ENCODE measurements at regions not wholly inside any gene's neighbourhood (a gene's known extent, or its start where the extent isn't known, plus 50 kb on each side); places are given as distances from the start of the nearest gene placed in this dataset.
"Not testable (repeated sequence)": the region's sequence is repeated elsewhere in the genome, so short reads cannot be mapped to it uniquely, and the experiment has no call there.

DNA sequence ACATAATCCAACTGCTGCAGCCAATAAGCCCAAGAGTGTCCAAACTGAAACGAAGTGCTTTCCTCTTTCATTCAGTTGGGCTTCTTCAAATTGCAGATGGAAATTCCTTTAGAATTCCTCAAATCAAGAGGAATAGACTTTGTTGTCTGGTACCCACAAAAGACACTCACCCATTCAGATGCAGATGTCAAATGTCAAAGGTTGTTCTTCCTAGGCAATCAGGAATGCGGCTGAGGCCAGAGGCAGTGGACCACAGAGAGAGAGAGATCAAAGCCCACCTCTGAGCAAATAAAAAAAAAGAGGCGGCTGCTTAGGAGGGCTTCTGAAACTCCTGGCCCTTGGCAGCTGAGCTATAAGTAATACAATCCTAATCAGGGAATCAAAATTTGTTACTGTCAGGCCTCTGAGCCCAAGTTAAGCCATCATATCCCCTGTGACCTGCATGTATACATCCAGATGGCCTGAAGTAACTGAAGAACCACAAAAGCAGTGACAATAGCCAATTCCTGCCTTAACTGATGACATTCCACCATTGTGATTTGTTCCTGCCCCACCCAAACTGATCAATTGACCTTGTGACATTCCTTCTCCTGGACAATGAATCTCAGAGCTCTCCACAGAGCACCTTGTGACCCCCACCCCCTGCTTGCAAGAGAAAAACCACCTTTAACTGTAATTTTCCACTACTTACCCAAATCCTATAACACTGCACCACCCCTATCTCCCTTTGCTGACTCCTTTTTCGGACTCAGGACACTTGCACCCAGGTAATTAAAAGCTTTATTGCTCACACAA, 303.0 kb upstream of the GJE1 start:
- 57% methylated on average over 4 of the region's 4 CpGs for WGBS
- H3K27me3 ChIP-seq = no peaks in the 10 kb centered on the region
- no peak overlapping the region for H3K4me3 ChIP-seq
- H3K9me3 ChIP-seq = no peaks in the 10 kb centered on the region
- TF ChIP-seq EP300 (IDR thresholded peaks at IDR 0.05) = no peak
- no peak for TF ChIP-seq POLR2A (IDR thresholded peaks at IDR 0.05)
- TF ChIP-seq, protein P1, sequence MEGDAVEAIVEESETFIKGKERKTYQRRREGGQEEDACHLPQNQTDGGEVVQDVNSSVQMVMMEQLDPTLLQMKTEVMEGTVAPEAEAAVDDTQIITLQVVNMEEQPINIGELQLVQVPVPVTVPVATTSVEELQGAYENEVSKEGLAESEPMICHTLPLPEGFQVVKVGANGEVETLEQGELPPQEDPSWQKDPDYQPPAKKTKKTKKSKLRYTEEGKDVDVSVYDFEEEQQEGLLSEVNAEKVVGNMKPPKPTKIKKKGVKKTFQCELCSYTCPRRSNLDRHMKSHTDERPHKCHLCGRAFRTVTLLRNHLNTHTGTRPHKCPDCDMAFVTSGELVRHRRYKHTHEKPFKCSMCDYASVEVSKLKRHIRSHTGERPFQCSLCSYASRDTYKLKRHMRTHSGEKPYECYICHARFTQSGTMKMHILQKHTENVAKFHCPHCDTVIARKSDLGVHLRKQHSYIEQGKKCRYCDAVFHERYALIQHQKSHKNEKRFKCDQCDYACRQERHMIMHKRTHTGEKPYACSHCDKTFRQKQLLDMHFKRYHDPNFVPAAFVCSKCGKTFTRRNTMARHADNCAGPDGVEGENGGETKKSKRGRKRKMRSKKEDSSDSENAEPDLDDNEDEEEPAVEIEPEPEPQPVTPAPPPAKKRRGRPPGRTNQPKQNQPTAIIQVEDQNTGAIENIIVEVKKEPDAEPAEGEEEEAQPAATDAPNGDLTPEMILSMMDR (IDR thresholded peaks at IDR 0.05) = no peak
- TF ChIP-seq POLR2AphosphoS5 (IDR thresholded peaks at IDR 0.05) = no peak
- no peaks in the 10 kb centered on the region for H3K36me3 ChIP-seq
- no peak overlapping the region for H3K27ac ChIP-seq
- H3K4me1 ChIP-seq = no peaks in the 10 kb centered on the region
- no peak for DNase-seq (ENCODE audit: low spot score in 2 of 2)

DNA sequence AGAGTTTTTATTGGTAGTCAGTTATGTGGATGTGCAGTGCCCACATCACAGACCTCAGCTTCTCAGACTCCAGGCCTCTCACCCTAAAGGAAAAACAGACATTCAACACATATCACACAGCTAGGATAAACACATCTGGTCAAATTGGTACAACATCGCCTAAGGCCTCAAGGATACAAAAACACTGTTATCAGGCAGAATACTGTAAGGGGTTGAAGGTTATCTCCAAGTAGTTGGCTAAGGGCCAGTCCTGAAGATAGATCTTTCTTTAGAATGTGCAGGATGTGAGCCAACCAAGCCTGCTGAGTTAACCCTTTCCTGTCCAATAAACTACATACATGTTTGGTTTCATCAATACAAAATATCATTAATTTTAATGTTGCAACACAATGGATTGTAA, 308.4 kb upstream of the GJE1 start:
- no peak for DNase-seq (ENCODE audit: low spot score in 2 of 2)
- H3K9me3 ChIP-seq = no peaks in the 10 kb centered on the region
- no peak for TF ChIP-seq POLR2AphosphoS5 (IDR thresholded peaks at IDR 0.05)
- TF ChIP-seq POLR2A (IDR thresholded peaks at IDR 0.05) = no peak
- no peak for TF ChIP-seq EP300 (IDR thresholded peaks at IDR 0.05)
- TF ChIP-seq, protein P1 (IDR thresholded peaks at IDR 0.05) = no peak
- no peaks in the 10 kb centered on the region for H3K27me3 ChIP-seq
- no peaks in the 10 kb centered on the region for H3K36me3 ChIP-seq
- H3K4me3 ChIP-seq = no peak overlapping the region
- H3K4me1 ChIP-seq = no peaks in the 10 kb centered on the region
- WGBS = 100% methylated on average over 1 of the region's 1 CpG
- no peak overlapping the region for H3K27ac ChIP-seq

DNA sequence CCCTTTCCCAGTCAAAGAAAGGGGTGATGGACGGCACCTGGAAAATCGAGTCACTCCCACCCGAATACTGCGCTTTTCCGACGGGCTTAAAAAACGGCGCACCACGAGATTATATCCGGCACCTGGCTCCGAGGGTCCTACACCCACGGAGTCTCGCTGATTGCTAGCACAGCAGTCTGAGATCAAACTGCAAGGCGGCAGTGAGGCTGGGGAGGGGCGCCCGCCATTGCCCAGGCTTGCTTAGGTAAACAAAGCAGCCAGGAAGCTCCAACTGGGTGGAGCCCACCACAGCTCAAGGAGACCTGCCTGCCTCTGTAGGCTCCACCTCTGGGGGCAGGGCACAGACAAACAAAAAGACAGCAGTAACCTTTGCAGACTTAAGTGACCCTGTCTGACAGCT, 317.7 kb upstream of the GJE1 start:
- not testable (repeated sequence) for H3K27me3 ChIP-seq; H3K9me3 ChIP-seq; H3K27ac ChIP-seq; H3K4me3 ChIP-seq; H3K4me1 ChIP-seq; DNase-seq (ENCODE audit: low spot score in 2 of 2); H3K36me3 ChIP-seq
- WGBS = 92% methylated on average over 16 of the region's 16 CpGs

GRCh38 chr6:141809901-141810300, 322.8 kb upstream of the GJE1 start:
- H3K27ac ChIP-seq = no peak overlapping the region
- TF ChIP-seq, protein P1 (IDR thresholded peaks at IDR 0.05) = no peak
- TF ChIP-seq POLR2AphosphoS5 (IDR thresholded peaks at IDR 0.05) (no peak), EP300 (IDR thresholded peaks at IDR 0.05) (no peak), POLR2A (IDR thresholded peaks at IDR 0.05) (no peak)
- H3K36me3 ChIP-seq = no peaks in the 10 kb centered on the region
- WGBS = 85% methylated on average over 2 of the region's 2 CpGs
- H3K4me1 ChIP-seq = no peaks in the 10 kb centered on the region
- no peak for DNase-seq (ENCODE audit: low spot score in 2 of 2)
- H3K9me3 ChIP-seq = no peaks in the 10 kb centered on the region
- H3K27me3 ChIP-seq = no peaks in the 10 kb centered on the region
- no peak overlapping the region for H3K4me3 ChIP-seq

DNA sequence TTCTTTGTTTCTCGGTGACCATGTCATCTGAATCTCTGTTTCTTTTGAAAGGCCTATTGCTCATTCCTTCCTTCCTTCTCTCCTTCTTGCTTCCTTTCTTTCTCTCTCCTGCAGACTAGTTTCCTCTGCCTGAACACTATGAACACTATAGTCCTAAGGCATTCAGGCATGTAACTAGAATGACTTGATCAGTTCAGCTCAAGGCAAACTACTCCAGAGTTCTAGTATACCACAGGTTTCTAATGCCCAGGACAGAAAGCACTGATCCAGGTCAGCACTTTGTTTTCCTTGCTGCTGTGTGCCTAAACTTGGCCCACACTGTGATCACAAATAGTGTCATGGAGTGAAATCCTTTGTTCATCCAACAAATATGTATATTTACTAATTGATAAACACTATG, 324.1 kb upstream of the GJE1 start:
- 76% methylated on average over 1 of the region's 1 CpG for WGBS
- no peak overlapping the region for H3K27ac ChIP-seq
- H3K27me3 ChIP-seq = no peaks in the 10 kb centered on the region
- DNase-seq (ENCODE audit: low spot score in 2 of 2) = no peak
- no peaks in the 10 kb centered on the region for H3K9me3 ChIP-seq
- H3K36me3 ChIP-seq = no peaks in the 10 kb centered on the region
- TF ChIP-seq POLR2A (IDR thresholded peaks at IDR 0.05) (no peak), EP300 (IDR thresholded peaks at IDR 0.05) (no peak), POLR2AphosphoS5 (IDR thresholded peaks at IDR 0.05) (no peak)
- TF ChIP-seq, protein P1 (IDR thresholded peaks at IDR 0.05) = no peak
- no peak overlapping the region for H3K4me3 ChIP-seq
- H3K4me1 ChIP-seq = no peaks in the 10 kb centered on the region

DNA sequence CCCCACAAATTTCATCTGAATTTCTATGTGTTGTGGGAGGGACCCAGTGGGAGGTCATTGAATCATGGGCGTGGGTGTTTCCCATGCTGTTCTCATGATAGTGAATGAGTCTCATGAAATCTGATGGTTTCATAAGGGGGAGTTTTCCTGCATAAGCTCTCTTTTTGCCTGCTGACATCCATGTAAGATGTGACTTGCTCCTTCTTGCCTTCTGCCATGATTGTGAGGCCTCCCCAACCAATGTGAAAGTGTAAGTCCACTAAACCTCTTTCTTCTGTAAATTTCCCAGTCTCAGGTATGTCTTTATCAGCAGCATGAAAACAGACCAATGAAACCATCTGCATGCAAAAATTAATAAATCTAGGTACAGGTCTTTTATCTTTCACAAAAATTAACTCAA, 331.8 kb upstream of the GJE1 start:
- not testable (repeated sequence) for H3K27ac ChIP-seq; H3K4me1 ChIP-seq; H3K27me3 ChIP-seq; H3K36me3 ChIP-seq; H3K4me3 ChIP-seq; DNase-seq (ENCODE audit: low spot score in 2 of 2); H3K9me3 ChIP-seq
- 47% methylated on average over 1 of the region's 1 CpG for WGBS
